Subcutaneous abdominal adipose tissue (tissue), 5 donors: ENCODE measurements at regions not wholly inside any gene's neighbourhood (a gene's known extent, or its start where the extent isn't known, plus 50 kb on each side); places are given as distances from the start of the nearest gene placed in this dataset.

Experiments
- H3K27ac ChIP-seq: one replicate; pipeline ENCODE4 v1.7.0; 2013; ENCODE audit warnings: low read depth, mild to moderate bottlenecking, inconsistent platforms, low read length, moderate library complexity
- H3K27me3 ChIP-seq, 5 donors: one replicate each; pipeline ENCODE4 v1.7.0; 2013; ENCODE audit warnings: low read length in 5 of 5, inconsistent platforms in 1 of 5; ENCODE audit not compliant: control insufficient read depth in 5 of 5, insufficient read depth in 4 of 5
- H3K36me3 ChIP-seq, 5 donors: one replicate each; pipeline ENCODE4 v1.7.0; 2013; ENCODE audit warnings: low read length in 5 of 5; ENCODE audit not compliant: control insufficient read depth in 5 of 5, insufficient read depth in 5 of 5
- H3K4me1 ChIP-seq, 5 donors: one replicate each; pipeline ENCODE4 v1.7.0; 2013; ENCODE audit warnings: low read length in 5 of 5, mild to moderate bottlenecking in 3 of 5, moderate library complexity in 1 of 5; ENCODE audit not compliant: control insufficient read depth in 5 of 5, insufficient read depth in 5 of 5
- H3K4me3 ChIP-seq, 5 donors: one replicate each; pipeline ENCODE4 v1.7.0; 2013; ENCODE audit warnings: low read length in 5 of 5, low read depth in 1 of 5
- H3K9ac ChIP-seq, 5 donors: one replicate each; pipeline ENCODE4 v1.7.0; 2013; ENCODE audit warnings: low read length in 5 of 5, mild to moderate bottlenecking in 4 of 5, moderate library complexity in 3 of 5
- H3K9me3 ChIP-seq, 5 donors: one replicate each; pipeline ENCODE4 v1.7.0; 2013; ENCODE audit warnings: low read length in 5 of 5; ENCODE audit not compliant: control insufficient read depth in 5 of 5
- donor health status: healthy.
- donor health status: healthy.
- donor health status: healthy.
- donor health status: healthy.
- donor health status: healthy.

GRCh38 chr4:124037236-124037635 lies 640.6 kb downstream of the SPRY1 start:
- Histone ChIP-seq H3K27me3 (no peaks in the 10 kb centered on the region), H3K27ac (no peak overlapping the region), H3K4me1 (peaks cover 0 to 13% (median 0%) of the 10 kb centered on the region in 5 donors), H3K9ac (no peak overlapping the region), H3K9me3 (peaks cover 0 to 5% (median 0%) of the 10 kb centered on the region in 5 donors), H3K36me3 (no peaks in the 10 kb centered on the region), H3K4me3 (no peak overlapping the region)

GRCh38 chr4:124044330-124044729 lies 647.7 kb downstream of the SPRY1 start:
- no peaks in the 10 kb centered on the region for H3K4me1 ChIP-seq
- H3K9ac ChIP-seq, result no peak overlapping the region
- H3K27ac ChIP-seq, result no peak overlapping the region
- no peaks in the 10 kb centered on the region for H3K27me3 ChIP-seq
- H3K9me3 ChIP-seq, result peaks cover 0 to 5% (median 0%) of the 10 kb centered on the region in 5 donors
- no peak overlapping the region for H3K4me3 ChIP-seq
- H3K36me3 ChIP-seq, result no peaks in the 10 kb centered on the region

- no peaks in the 10 kb centered on the region for H3K36me3 ChIP-seq
- no peaks in the 10 kb centered on the region for H3K27me3 ChIP-seq
- H3K9me3 ChIP-seq, result peaks cover 0 to 2% (median 0%) of the 10 kb centered on the region in 5 donors
- H3K27ac ChIP-seq, result no peak overlapping the region
- no peak overlapping the region for H3K4me3 ChIP-seq
- H3K9ac ChIP-seq, result no peak overlapping the region
- no peaks in the 10 kb centered on the region for H3K4me1 ChIP-seq
These were observed 648.3 kb downstream of the SPRY1 start for GRCh38 chr4:124044867-124045266.

GRCh38 chr4:124046190-124046589 lies 649.6 kb downstream of the SPRY1 start:
- Histone ChIP-seq H3K9me3 (no peaks in the 10 kb centered on the region), H3K9ac (no peak overlapping the region), H3K4me1 (no peaks in the 10 kb centered on the region), H3K4me3 (no peak overlapping the region), H3K27me3 (no peaks in the 10 kb centered on the region), H3K36me3 (no peaks in the 10 kb centered on the region), H3K27ac (no peak overlapping the region)

GRCh38 chr4:124053872-124054538 lies 657.4 kb downstream of the SPRY1 start:
- no peak overlapping the region for H3K4me3 ChIP-seq
- H3K4me1 ChIP-seq, result no peaks in the 10 kb centered on the region
- no peaks in the 10 kb centered on the region for H3K27me3 ChIP-seq
- no peaks in the 10 kb centered on the region for H3K36me3 ChIP-seq
- H3K9me3 ChIP-seq, result peaks cover 2 to 4% (median 3%) of the 10 kb centered on the region in 5 donors
- no peak overlapping the region for H3K27ac ChIP-seq
- H3K9ac ChIP-seq, result no peak overlapping the region

- peaks cover 0 to 8% (median 0%) of the 10 kb centered on the region in 5 donors for H3K4me1 ChIP-seq
- no peak overlapping the region for H3K9ac ChIP-seq
- H3K9me3 ChIP-seq, result peaks cover 2 to 4% (median 3%) of the 10 kb centered on the region in 5 donors
- no peak overlapping the region for H3K4me3 ChIP-seq
- H3K36me3 ChIP-seq, result no peaks in the 10 kb centered on the region
- no peak overlapping the region for H3K27ac ChIP-seq
- H3K27me3 ChIP-seq, result no peaks in the 10 kb centered on the region
These were observed 657.2 kb downstream of the ANKRD50 start for GRCh38 chr4:124055336-124055735.

- Histone ChIP-seq H3K4me3 (no peak overlapping the region), H3K36me3 (no peaks in the 10 kb centered on the region), H3K27ac (no peak overlapping the region), H3K9me3 (peaks cover 2 to 4% (median 3%) of the 10 kb centered on the region in 5 donors), H3K27me3 (no peaks in the 10 kb centered on the region), H3K9ac (no peak overlapping the region), H3K4me1 (peaks cover 0 to 13% (median 5%) of the 10 kb centered on the region in 5 donors)
These were observed 656.6 kb downstream of the ANKRD50 start for GRCh38 chr4:124055896-124056295.

- Histone ChIP-seq H3K27me3 (no peaks in the 10 kb centered on the region), H3K9me3 (peaks cover 0 to 4% (median 3%) of the 10 kb centered on the region in 5 donors), H3K9ac (peak overlapping the region in 1 of 5 donors; percentile 14), H3K27ac (peak overlapping the region; percentile 8), H3K36me3 (no peaks in the 10 kb centered on the region), H3K4me3 (no peak overlapping the region), H3K4me1 (peaks cover 0 to 25% (median 15%) of the 10 kb centered on the region in 5 donors)
These were observed 652.1 kb downstream of the ANKRD50 start for GRCh38 chr4:124060261-124060918.

- H3K27ac ChIP-seq, result peak overlapping the region; percentile 8
- H3K9ac ChIP-seq, result no peak overlapping the region
- no peak overlapping the region for H3K4me3 ChIP-seq
- no peaks in the 10 kb centered on the region for H3K36me3 ChIP-seq
- H3K4me1 ChIP-seq, result peaks cover 0 to 25% (median 15%) of the 10 kb centered on the region in 5 donors
- peaks cover 0 to 4% (median 3%) of the 10 kb centered on the region in 5 donors for H3K9me3 ChIP-seq
- no peaks in the 10 kb centered on the region for H3K27me3 ChIP-seq
These were observed 651.1 kb downstream of the ANKRD50 start for GRCh38 chr4:124061413-124061812.

GRCh38 chr4:124065422-124065821 lies 647.1 kb downstream of the ANKRD50 start:
- Histone ChIP-seq H3K27me3 (no peaks in the 10 kb centered on the region), H3K4me1 (peaks cover 0 to 18% (median 14%) of the 10 kb centered on the region in 5 donors), H3K4me3 (no peak overlapping the region), H3K36me3 (no peaks in the 10 kb centered on the region), H3K9me3 (peaks cover 0 to 8% (median 6%) of the 10 kb centered on the region in 5 donors), H3K9ac (no peak overlapping the region), H3K27ac (no peak overlapping the region)
